Middle frontal gyrus (tissue), 1 donor: ENCODE measurements at regions not wholly inside any gene's neighbourhood (a gene's known extent, or its start where the extent isn't known, plus 50 kb on each side); places are given as distances from the start of the nearest gene placed in this dataset.
"Not testable (repeated sequence)": the region's sequence is repeated elsewhere in the genome, so short reads cannot be mapped to it uniquely, and the experiment has no call there.

Experiments
- DNase-seq: peaks from one replicate; pipeline ENCODE4 v3.0.0-alpha.2; 2015; ENCODE audit warnings: low spot score; ENCODE audit errors: extremely low spot score

- DNase-seq = no peak
Observed at GRCh38 chr3:3340965-3341895, 161.7 kb upstream of the CRBN start.

- DNase-seq = no peak
Observed at GRCh38 chr3:3340526-3340925, 161.0 kb upstream of the CRBN start.

GRCh38 chr3:3335903-3336302 lies 156.4 kb upstream of the CRBN start:
- no peak for DNase-seq

GRCh38 chr3:3334491-3334890 lies 155.0 kb upstream of the CRBN start:
- DNase-seq = no peak

- no peak for DNase-seq
Observed at GRCh38 chr3:3333571-3333970, 154.1 kb upstream of the CRBN start.

- DNase-seq = no peak
Observed at GRCh38 chr3:3316521-3316920, 137.0 kb upstream of the CRBN start.

- DNase-seq = no peak
Observed at GRCh38 chr3:3315846-3316245, 136.4 kb upstream of the CRBN start.

- DNase-seq = no peak
Observed at GRCh38 chr3:3309887-3310286, 130.4 kb upstream of the CRBN start.

GRCh38 chr3:3308809-3309208 lies 129.3 kb upstream of the CRBN start:
- DNase-seq = no peak

- no peak for DNase-seq
Observed at GRCh38 chr3:3307491-3307890, 128.0 kb upstream of the CRBN start.

GRCh38 chr3:3305841-3306240 lies 126.3 kb upstream of the CRBN start:
- DNase-seq = no peak

- DNase-seq = no peak
Observed at GRCh38 chr3:3305084-3305483, 125.6 kb upstream of the CRBN start.

- DNase-seq = no peak
Observed at GRCh38 chr3:3303636-3304035, 124.1 kb upstream of the CRBN start.

GRCh38 chr3:3302964-3303363 lies 123.5 kb upstream of the CRBN start:
- DNase-seq = peak; percentile 31

GRCh38 chr3:3301476-3301875 lies 122.0 kb upstream of the CRBN start:
- DNase-seq = no peak

GRCh38 chr3:3296979-3297381 lies 117.5 kb upstream of the CRBN start:
- DNase-seq = no peak

GRCh38 chr3:3295586-3295985 lies 116.1 kb upstream of the CRBN start:
- no peak for DNase-seq

- not testable (repeated sequence) for DNase-seq
Observed at GRCh38 chr3:3291756-3292283, 112.3 kb upstream of the CRBN start.

- DNase-seq = no peak
Observed at GRCh38 chr3:3288255-3288654, 108.8 kb upstream of the CRBN start.

GRCh38 chr3:3286014-3286413 lies 106.5 kb upstream of the CRBN start:
- DNase-seq = no peak

GRCh38 chr3:3281024-3281423 lies 101.5 kb upstream of the CRBN start:
- no peak for DNase-seq

GRCh38 chr3:3280396-3280795 lies 100.9 kb upstream of the CRBN start:
- DNase-seq = no peak

GRCh38 chr3:3278073-3278472 lies 98.6 kb upstream of the CRBN start:
- no peak for DNase-seq
